ENCODE measurements at regions not wholly inside any gene's neighbourhood (a gene's known extent, or its start where the extent isn't known, plus 50 kb on each side); places are given as distances from the start of the nearest gene placed in this dataset.

DNA sequence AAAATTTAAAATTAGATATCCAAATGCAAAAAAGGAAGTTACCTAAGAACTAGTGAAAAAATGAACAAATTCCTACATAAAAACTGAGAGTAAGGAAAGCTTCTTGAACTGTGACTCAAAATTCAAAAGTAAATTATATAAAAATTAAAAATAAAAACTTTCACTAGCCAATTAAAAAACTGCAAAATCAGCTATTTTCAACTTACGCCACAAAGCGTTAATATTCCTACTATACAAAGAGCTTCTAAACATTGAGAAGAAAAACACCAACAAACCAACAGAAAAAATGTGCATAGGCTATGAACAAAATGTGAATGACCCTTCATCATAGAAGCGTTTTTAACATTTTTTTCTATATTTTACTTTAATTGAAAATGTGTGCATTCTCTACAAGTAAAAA lies 445.7 kb downstream of the CDH2 start:
- no peak for TF ChIP-seq CTCF (IDR thresholded peaks at IDR 0.05; ENCODE audit: unreplicated experiment)
- Mint-ChIP-seq H3K27ac (no peak overlapping the region), H3K27me3 (no peaks in the 10 kb centered on the region), H3K36me3 (ENCODE audit: insufficient read depth) (no peaks in the 10 kb centered on the region), H3K9me3 (ENCODE audit: low read depth) (peaks cover 14% of the 10 kb centered on the region), H3K4me3 (ENCODE audit: low read depth) (no peak overlapping the region), H3K4me1 (ENCODE audit: low read depth) (peaks cover 10% of the 10 kb centered on the region)
- DNase-seq (ENCODE audit: low spot score, unreplicated experiment): no peak

DNA sequence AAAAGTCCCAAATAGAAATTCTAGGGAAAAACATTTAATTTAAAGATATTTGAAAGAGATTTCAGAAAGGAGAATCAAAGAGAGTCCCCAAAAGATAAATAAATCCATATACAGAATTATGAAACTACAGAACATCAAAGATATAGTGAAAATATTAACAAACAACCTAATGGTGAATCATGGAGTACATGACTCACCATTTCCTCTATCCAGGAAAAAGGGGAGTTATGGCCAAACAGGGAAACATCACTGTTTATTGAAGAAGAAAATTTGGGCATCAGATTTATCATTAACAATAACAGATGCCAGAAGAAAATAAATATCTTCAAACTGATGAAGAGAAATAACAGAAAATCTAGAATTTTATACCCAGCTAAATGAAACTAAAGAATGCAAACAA lies 448.3 kb downstream of the CDH2 start:
- H3K27me3 Mint-ChIP-seq: no peaks in the 10 kb centered on the region
- no peak overlapping the region for H3K4me3 Mint-ChIP-seq (ENCODE audit: low read depth)
- peaks cover 10% of the 10 kb centered on the region for H3K4me1 Mint-ChIP-seq (ENCODE audit: low read depth)
- DNase-seq (ENCODE audit: low spot score, unreplicated experiment): no peak
- H3K27ac Mint-ChIP-seq: no peak overlapping the region
- H3K36me3 Mint-ChIP-seq (ENCODE audit: insufficient read depth): no peaks in the 10 kb centered on the region
- peaks cover 14% of the 10 kb centered on the region for H3K9me3 Mint-ChIP-seq (ENCODE audit: low read depth)
- no peak for TF ChIP-seq CTCF (IDR thresholded peaks at IDR 0.05; ENCODE audit: unreplicated experiment)

DNA sequence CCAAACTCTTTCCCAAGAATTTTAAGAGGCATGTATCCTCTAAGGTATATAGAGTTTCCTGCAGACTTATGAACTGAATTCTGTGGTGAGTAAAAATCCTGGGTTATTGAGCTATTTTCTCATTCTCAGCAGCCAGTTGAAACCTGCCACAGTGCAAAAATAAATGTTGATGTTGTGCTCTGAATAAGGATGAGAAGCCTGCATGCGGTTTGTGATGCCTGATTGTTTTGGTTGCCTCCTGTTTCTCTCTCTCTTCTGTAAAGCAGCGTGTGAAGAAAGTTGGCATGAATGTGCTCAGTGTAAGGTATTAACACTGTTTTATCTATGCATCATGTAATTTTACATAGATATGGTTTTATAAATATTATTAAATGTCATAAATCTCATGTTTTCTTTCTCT lies 452.6 kb downstream of the CDH2 start:
- DNase-seq (ENCODE audit: low spot score, unreplicated experiment): no peak
- Mint-ChIP-seq H3K4me3 (ENCODE audit: low read depth) (no peak overlapping the region), H3K27ac (no peak overlapping the region), H3K36me3 (ENCODE audit: insufficient read depth) (no peaks in the 10 kb centered on the region), H3K9me3 (ENCODE audit: low read depth) (peaks cover 10% of the 10 kb centered on the region), H3K27me3 (no peaks in the 10 kb centered on the region), H3K4me1 (ENCODE audit: low read depth) (no peaks in the 10 kb centered on the region)
- no peak for TF ChIP-seq CTCF (IDR thresholded peaks at IDR 0.05; ENCODE audit: unreplicated experiment)

GRCh38 chr18:27723168-27723567 lies 453.8 kb downstream of the CDH2 start:
- H3K27me3 Mint-ChIP-seq: no peaks in the 10 kb centered on the region

GRCh38 chr18:27719680-27720079 lies 457.2 kb downstream of the CDH2 start:
- Mint-ChIP-seq H3K9me3 (ENCODE audit: low read depth) (no peaks in the 10 kb centered on the region), H3K27me3 (no peaks in the 10 kb centered on the region), H3K4me3 (ENCODE audit: low read depth) (no peak overlapping the region), H3K27ac (no peak overlapping the region), H3K36me3 (ENCODE audit: insufficient read depth) (no peaks in the 10 kb centered on the region), H3K4me1 (ENCODE audit: low read depth) (no peaks in the 10 kb centered on the region)
- no peak for DNase-seq (ENCODE audit: low spot score, unreplicated experiment)
- TF ChIP-seq CTCF (IDR thresholded peaks at IDR 0.05; ENCODE audit: unreplicated experiment): no peak

More at GRCh38 chr18:27723168-27723567, 453.8 kb downstream of the CDH2 start:
- Mint-ChIP-seq H3K4me1 (ENCODE audit: low read depth) (no peaks in the 10 kb centered on the region), H3K27ac (no peak overlapping the region), H3K36me3 (ENCODE audit: insufficient read depth) (no peaks in the 10 kb centered on the region), H3K4me3 (ENCODE audit: low read depth) (no peak overlapping the region), H3K9me3 (ENCODE audit: low read depth) (peaks cover 5% of the 10 kb centered on the region)
- TF ChIP-seq CTCF (IDR thresholded peaks at IDR 0.05; ENCODE audit: unreplicated experiment): no peak
- DNase-seq (ENCODE audit: low spot score, unreplicated experiment): no peak
